Stimulated activated CD8-positive, alpha-beta memory T cell treated with anti-CD3 and anti-CD28 coated beads, Interleukin-12 subunit alpha, Interleukin-12 subunit beta, amount 100 ng/mL, for 4 hours (primary cell): ENCODE measurements at regions not wholly inside any gene's neighbourhood (a gene's known extent, or its start where the extent isn't known, plus 50 kb on each side); places are given as distances from the start of the nearest gene placed in this dataset.
"Not testable (repeated sequence)": the region's sequence is repeated elsewhere in the genome, so short reads cannot be mapped to it uniquely, and the experiment has no call there.

Experiments
- DNase-seq: peaks from one replicate; pipeline ENCODE4 v3.0.0-alpha.2; 2020; ENCODE audit warnings: low read depth

GRCh38 chr6:26720663-26721218 is 61.2 kb upstream of the ZNF322 start:
- DNase-seq, result not testable (repeated sequence)

DNA sequence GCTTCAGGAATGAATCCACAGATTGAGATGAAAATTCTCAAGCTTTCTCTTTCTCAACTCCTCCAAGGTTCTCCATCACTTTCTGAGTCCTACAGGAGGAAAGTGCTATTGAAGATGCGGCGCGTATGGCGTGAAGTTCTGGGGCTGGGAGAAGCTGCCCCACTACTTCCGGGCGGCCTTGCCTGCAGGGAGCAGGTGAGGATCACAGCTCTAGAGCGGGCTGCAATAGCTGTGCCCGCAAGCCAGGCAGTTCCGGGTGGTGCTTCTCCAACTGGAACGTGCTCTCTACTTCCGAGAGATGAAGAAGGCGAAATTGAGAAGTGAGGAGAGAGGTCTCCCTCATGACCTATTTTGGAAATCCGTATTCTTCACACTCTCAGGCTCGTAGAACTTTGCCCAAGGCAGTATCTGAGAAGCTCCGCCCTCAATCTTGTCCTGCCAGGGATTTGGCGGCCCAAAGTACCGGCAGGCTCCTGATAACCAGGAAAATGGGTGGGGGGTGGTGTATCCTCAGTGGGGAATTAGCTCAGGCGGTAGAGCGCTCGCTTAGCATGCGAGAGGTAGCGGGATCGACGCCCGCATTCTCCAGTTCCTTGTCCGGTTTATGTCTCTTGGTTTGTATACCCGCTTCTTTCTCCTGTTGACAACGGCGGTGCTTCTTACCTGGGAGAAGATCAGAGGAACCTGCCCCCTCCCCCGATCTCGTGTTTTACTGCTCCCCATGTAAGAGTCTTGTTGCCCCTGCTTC is 70.6 kb upstream of the ZNF322 start:
- DNase-seq, result not testable (repeated sequence)

GRCh38 chr6:26734776-26735472 is 75.4 kb upstream of the ZNF322 start:
- not testable (repeated sequence) for DNase-seq

- DNase-seq, result no peak
Observed at GRCh38 chr6:26739811-26740210, 80.3 kb upstream of the ZNF322 start.

- no peak for DNase-seq
Observed at GRCh38 chr6:26743157-26743821, 83.7 kb upstream of the ZNF322 start.

- no peak for DNase-seq
Observed at GRCh38 chr6:26743941-26744699, 84.6 kb upstream of the ZNF322 start.

DNA sequence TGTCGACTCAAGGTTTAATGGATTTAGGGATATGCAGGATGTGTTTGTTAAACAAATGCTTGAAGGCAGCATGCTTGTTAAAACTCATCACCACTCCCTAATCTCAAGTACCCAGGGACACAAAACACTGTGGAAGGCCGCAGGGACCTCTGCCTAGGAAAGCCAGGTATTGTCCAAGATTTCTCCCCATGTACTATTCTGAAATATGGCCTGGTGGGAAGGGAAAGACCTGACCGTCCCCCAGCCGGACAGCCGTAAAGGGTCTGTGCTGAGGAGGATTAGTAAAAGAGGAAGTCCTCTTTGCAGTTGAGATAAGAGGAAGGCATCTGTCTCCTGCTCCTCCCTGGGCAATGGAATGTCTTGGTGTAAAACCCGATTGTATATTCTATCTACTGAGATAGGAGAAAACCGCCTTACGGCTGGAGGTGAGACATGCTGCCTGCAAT is 85.3 kb upstream of the ZNF322 start:
- not testable (repeated sequence) for DNase-seq

DNA sequence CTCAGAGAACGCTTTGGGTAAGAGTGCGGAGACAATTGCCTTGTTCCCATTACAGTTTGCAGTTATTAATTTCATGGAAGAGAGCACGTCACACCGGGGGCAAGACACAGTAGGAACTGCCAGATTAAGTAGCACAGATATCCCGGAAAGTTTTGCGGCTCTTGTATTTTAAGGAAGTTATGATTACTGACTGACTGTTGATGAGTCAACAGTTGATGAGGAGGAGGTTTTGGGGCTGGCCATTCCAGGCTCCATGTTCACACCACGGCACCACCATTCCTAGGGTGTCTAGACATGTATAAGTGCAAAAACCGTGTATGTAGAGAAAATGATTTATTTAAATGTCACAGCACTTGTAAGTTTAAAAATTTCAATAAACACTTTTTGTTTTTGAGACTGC is 86.4 kb upstream of the ZNF322 start:
- DNase-seq, result not testable (repeated sequence)

- DNase-seq, result not testable (repeated sequence)
Observed at GRCh38 chr6:26749126-26749758, 89.7 kb upstream of the ZNF322 start.

DNA sequence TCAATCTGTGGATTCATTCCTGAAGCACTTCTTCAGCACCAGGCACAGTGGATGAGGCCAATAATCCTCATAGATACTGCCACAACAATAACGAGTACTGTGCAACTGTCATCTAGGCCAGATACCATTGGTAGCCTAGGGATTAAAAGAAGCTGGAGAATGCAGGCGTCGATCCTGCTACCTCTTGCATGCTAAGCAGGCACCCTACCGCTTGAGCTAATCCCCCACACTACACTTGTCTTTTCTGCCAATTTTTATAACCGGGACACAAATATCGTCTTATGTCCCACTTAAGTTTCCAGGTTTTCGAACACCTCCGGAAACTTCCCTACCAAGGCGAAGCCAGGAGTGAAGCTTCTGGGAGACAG is 90.2 kb upstream of the ZNF322 start:
- DNase-seq, result not testable (repeated sequence)

GRCh38 chr6:26754212-26754611 is 94.7 kb upstream of the ZNF322 start:
- DNase-seq, result no peak

GRCh38 chr6:26754801-26755200 is 95.3 kb upstream of the ZNF322 start:
- DNase-seq, result not testable (repeated sequence)

DNA sequence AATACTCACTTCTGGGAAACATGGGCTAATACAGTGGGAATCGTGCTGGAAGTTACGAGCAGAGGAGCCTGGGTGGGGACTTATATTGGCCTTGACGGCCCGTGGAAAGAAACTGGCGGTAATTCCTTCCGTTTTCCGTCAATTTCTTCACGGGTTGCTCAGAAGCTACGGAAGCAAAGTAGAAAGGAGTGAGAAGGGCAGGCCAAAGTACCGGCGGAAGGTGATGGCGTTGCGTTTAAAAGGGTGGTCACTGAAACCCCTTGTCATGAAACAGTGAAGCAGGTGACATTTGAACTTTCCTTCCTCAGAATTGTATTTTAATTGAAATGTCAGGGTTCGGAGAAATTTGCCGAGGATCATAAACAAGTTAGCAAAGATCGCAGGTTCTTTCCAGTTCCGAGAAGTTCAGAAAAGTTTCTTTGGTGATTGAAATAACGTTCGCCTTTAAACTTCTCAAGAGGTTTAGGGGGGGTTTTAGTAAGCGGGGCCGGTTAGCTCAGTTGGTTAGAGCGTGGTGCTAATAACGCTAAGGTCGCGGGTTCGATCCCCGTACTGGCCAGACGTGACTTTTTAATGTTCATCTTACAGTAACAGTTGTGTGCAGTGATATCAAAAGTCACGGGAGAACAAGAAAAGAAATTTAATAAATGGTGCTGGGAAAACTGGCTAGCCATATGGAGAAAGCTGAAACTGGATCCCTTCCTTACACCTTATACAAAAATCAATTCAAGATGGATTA is 96.7 kb upstream of the ZNF322 start:
- DNase-seq, result not testable (repeated sequence)

GRCh38 chr6:26766203-26766902 is 106.8 kb upstream of the ZNF322 start:
- DNase-seq, result not testable (repeated sequence)

GRCh38 chr6:26770941-26771666 is 111.6 kb upstream of the ZNF322 start:
- DNase-seq, result not testable (repeated sequence)

DNA sequence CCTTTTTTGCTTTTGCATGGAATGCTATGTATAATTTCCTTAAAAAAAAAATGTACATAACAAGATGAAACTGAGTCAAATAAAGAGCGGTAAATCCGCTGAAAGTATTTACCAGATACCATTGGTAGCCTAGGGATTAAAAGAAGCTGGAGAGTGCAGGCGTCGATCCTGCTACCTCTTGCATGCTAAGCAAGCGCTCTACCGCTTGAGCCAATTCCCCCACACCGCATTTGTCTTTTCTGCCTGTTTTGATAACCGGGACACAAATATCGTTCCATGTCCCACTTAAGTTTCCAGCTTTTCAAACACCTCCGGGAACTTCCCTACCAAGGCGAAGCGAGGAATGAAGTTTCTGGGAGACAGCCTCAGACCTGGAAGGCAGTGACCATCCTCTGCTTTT is 113.9 kb upstream of the ZNF322 start:
- DNase-seq, result not testable (repeated sequence)

DNA sequence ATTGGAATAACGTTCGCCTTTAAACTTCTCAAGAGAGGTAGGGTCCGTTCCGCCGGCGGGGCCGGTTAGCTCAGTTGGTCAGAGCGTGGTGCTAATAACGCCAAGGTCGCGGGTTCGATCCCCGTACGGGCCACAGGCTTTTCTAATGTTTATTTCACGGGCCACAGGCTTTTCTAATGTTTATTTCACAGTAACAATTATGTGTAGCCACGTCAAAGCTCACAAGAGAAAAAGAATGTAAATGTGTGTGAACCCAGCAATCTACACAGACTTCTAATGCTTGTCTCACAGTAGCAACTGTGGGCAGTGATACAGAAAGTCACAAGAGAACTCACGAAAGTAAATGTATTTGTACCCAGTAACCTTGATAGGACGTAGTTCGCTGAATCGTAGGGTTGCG is 121.0 kb upstream of the ZNF322 start:
- not testable (repeated sequence) for DNase-seq

GRCh38 chr6:26795474-26796307 is 136.1 kb upstream of the ZNF322 start:
- DNase-seq, result not testable (repeated sequence)
